ENCODE measurements at regions not wholly inside any gene's neighbourhood (a gene's known extent, or its start where the extent isn't known, plus 50 kb on each side); places are given as distances from the start of the nearest gene placed in this dataset.

DNA sequence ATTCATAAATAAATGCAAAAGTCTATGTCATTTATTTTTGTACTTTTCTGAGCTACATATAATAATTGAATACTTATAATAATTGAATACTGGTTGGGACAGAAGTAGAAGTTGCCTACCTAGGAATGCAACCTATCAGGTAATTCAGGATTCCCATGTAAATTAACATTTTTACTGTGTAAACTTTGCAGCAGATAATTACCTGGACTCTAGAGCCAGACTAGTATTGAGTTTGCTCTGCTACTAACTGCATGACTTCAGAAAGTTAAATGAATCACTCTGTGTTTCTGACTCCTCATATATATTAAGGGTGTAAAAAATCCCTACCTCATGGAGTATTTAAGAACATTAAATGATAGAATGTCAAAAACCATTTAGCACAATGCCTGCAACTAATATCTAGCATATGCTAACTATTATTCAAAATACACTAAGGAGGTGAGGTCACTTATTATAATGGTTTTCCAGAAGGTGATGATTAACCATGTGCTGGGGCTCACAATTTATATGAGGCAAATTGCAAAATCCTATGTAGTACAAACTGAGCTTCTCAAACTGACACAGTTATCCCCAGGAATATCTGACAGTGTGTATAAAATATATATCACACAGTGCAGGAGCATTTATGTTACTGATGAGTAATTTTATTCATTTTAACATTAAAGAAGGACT lies 138.1 kb upstream of the ANO3 start:
- TF ChIP-seq, protein P1, sequence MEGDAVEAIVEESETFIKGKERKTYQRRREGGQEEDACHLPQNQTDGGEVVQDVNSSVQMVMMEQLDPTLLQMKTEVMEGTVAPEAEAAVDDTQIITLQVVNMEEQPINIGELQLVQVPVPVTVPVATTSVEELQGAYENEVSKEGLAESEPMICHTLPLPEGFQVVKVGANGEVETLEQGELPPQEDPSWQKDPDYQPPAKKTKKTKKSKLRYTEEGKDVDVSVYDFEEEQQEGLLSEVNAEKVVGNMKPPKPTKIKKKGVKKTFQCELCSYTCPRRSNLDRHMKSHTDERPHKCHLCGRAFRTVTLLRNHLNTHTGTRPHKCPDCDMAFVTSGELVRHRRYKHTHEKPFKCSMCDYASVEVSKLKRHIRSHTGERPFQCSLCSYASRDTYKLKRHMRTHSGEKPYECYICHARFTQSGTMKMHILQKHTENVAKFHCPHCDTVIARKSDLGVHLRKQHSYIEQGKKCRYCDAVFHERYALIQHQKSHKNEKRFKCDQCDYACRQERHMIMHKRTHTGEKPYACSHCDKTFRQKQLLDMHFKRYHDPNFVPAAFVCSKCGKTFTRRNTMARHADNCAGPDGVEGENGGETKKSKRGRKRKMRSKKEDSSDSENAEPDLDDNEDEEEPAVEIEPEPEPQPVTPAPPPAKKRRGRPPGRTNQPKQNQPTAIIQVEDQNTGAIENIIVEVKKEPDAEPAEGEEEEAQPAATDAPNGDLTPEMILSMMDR (IDR thresholded peaks at IDR 0.05) = no peak
- TF ChIP-seq POLR2A (IDR thresholded peaks at IDR 0.05) (no peak), POLR2AphosphoS5 (IDR thresholded peaks at IDR 0.05) (no peak)
